ENCODE measurements at regions not wholly inside any gene's neighbourhood (a gene's known extent, or its start where the extent isn't known, plus 50 kb on each side); places are given as distances from the start of the nearest gene placed in this dataset.

DNA sequence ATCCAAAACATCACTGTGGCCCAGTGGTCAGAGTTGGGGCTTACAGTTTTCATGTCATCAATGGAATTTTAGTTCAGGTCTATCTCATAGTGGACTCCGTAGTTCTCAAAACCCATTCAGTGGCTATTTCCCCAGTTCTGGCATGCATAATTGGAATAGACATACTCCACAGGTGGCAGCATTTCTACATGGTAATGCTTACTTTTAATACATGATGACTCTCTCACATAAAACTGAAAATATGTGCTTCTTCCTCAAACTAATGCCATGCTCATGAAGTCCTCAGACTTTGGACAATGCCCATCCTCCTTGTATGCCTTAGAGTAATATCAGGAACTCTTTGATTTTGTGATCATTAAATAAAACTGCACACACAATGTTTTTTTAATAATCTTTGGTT is 857.4 kb upstream of the GOT2 start:
- Mint-ChIP-seq H3K9me3 (no peaks in the 10 kb centered on the region), H3K4me1 (peaks cover 5% of the 10 kb centered on the region)
- TF ChIP-seq, protein P1, sequence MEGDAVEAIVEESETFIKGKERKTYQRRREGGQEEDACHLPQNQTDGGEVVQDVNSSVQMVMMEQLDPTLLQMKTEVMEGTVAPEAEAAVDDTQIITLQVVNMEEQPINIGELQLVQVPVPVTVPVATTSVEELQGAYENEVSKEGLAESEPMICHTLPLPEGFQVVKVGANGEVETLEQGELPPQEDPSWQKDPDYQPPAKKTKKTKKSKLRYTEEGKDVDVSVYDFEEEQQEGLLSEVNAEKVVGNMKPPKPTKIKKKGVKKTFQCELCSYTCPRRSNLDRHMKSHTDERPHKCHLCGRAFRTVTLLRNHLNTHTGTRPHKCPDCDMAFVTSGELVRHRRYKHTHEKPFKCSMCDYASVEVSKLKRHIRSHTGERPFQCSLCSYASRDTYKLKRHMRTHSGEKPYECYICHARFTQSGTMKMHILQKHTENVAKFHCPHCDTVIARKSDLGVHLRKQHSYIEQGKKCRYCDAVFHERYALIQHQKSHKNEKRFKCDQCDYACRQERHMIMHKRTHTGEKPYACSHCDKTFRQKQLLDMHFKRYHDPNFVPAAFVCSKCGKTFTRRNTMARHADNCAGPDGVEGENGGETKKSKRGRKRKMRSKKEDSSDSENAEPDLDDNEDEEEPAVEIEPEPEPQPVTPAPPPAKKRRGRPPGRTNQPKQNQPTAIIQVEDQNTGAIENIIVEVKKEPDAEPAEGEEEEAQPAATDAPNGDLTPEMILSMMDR (IDR thresholded peaks at IDR 0.05; ENCODE audit: unreplicated experiment) = no peak

DNA sequence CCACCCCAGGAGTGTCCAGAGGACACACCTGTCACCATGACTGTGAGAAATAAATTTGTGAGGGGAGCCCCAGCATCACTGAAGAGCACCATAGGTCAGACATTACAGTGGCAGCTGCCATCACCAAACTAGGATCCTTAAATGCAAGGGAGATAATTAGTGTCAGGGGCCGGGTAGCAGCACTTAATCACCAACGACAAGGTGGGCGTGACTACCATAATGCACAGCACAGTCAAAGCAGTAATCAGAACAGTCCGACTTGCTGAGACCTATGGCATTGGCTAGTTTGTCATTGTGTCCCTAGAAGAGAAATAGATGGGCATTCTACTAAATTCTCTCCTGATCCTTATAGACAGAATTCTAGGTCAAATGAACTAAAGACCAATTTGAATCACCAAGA is 856.7 kb upstream of the GOT2 start:
- Mint-ChIP-seq H3K36me3 (no peaks in the 10 kb centered on the region), H3K9me3 (no peaks in the 10 kb centered on the region), H3K4me3 (no peak overlapping the region)

More for the DNA sequence above, 857.4 kb upstream of the GOT2 start:
- H3K27ac Mint-ChIP-seq = no peak overlapping the region
- no peak for DNase-seq (ENCODE audit: low spot score in 2 of 2, unreplicated experiment in 2 of 2)
- no peaks in the 10 kb centered on the region for H3K36me3 Mint-ChIP-seq
- H3K27me3 Mint-ChIP-seq (ENCODE audit: low read depth) = no peaks in the 10 kb centered on the region
- H3K4me3 Mint-ChIP-seq = no peak overlapping the region

GRCh38 chr16:59586331-59586730 is 852.2 kb upstream of the GOT2 start:
- H3K27me3 Mint-ChIP-seq (ENCODE audit: low read depth) = no peaks in the 10 kb centered on the region
- TF ChIP-seq, protein P1 (IDR thresholded peaks at IDR 0.05; ENCODE audit: unreplicated experiment) = no peak
- no peak overlapping the region for H3K4me3 Mint-ChIP-seq
- H3K4me1 Mint-ChIP-seq = no peaks in the 10 kb centered on the region
- no peak overlapping the region for H3K27ac Mint-ChIP-seq
- no peaks in the 10 kb centered on the region for H3K36me3 Mint-ChIP-seq
- no peak for DNase-seq (ENCODE audit: low spot score in 2 of 2, unreplicated experiment in 2 of 2)
- no peaks in the 10 kb centered on the region for H3K9me3 Mint-ChIP-seq

More for the DNA sequence above, 856.7 kb upstream of the GOT2 start:
- no peak overlapping the region for H3K27ac Mint-ChIP-seq
- TF ChIP-seq, protein P1 (IDR thresholded peaks at IDR 0.05; ENCODE audit: unreplicated experiment) = no peak
- H3K4me1 Mint-ChIP-seq = peaks cover 5% of the 10 kb centered on the region
- H3K27me3 Mint-ChIP-seq (ENCODE audit: low read depth) = no peaks in the 10 kb centered on the region
- no peak for DNase-seq (ENCODE audit: low spot score in 2 of 2, unreplicated experiment in 2 of 2)

GRCh38 chr16:59574296-59574695 is 840.2 kb upstream of the GOT2 start:
- H3K27me3 Mint-ChIP-seq (ENCODE audit: low read depth) = no peaks in the 10 kb centered on the region
- no peak for DNase-seq (ENCODE audit: low spot score in 2 of 2, unreplicated experiment in 2 of 2)
- H3K4me3 Mint-ChIP-seq = no peak overlapping the region
- no peak overlapping the region for H3K27ac Mint-ChIP-seq
- H3K36me3 Mint-ChIP-seq = no peaks in the 10 kb centered on the region
- no peaks in the 10 kb centered on the region for H3K4me1 Mint-ChIP-seq
- H3K9me3 Mint-ChIP-seq = no peaks in the 10 kb centered on the region
- TF ChIP-seq, protein P1 (IDR thresholded peaks at IDR 0.05; ENCODE audit: unreplicated experiment) = no peak

DNA sequence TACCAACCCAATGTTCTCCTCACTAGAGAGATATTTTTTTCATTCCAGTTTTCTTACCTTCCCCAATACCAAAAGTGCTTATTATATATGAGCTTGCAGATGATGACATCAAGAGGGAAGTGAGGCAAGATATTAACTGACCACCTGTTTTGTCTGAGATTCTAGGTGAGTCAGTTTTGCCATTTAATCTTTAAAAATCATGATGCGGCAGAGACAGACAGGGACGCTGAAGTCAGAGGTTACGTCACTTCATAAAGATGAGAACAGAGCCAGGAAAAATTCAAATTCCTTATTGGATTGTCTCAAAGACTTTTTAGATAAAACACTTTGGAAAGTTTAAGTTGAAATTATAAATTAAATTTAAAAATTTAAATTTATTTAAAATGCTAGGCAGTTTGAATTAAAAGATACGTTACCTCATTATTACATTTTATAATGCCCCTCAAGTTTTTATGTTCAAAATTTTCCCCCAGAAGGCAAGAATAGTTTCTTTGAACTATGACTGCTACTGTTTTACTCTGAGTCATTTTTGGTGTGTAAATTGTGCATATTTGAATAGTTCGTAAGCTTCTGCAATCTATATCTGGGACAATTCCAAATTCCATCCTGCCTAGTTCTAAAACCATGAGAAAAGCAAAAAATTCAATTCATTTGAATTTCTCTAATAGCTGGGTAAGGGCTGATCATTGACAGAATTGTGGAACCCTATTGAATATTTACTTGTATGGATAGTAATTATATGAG is 839.6 kb upstream of the GOT2 start:
- DNase-seq (ENCODE audit: low spot score in 2 of 2, unreplicated experiment in 2 of 2) = no peak
- TF ChIP-seq, protein P1 (IDR thresholded peaks at IDR 0.05; ENCODE audit: unreplicated experiment) = no peak

More for the DNA sequence above, 839.6 kb upstream of the GOT2 start:
- no peak overlapping the region for H3K27ac Mint-ChIP-seq
- no peak overlapping the region for H3K4me3 Mint-ChIP-seq
- H3K4me1 Mint-ChIP-seq = no peaks in the 10 kb centered on the region
- H3K9me3 Mint-ChIP-seq = no peaks in the 10 kb centered on the region
- H3K36me3 Mint-ChIP-seq = no peaks in the 10 kb centered on the region
- no peaks in the 10 kb centered on the region for H3K27me3 Mint-ChIP-seq (ENCODE audit: low read depth)
